Stimulated activated memory B cell treated with anti-CD40 and anti-IgM and Interleukin-4, amounts not matched to agents 10 μg/mL and 1 μg/mL and 100 μg/mL, for 72 hours (primary cell): ENCODE measurements at regions not wholly inside any gene's neighbourhood (a gene's known extent, or its start where the extent isn't known, plus 50 kb on each side); places are given as distances from the start of the nearest gene placed in this dataset.

Source experiments
- ATAC-seq: fragments of 150-1000 bp; cut with Tn5 transposase; 2 replicates; pipeline ENCODE4 v1.10.0; 2021
- H3K27ac Mint-ChIP-seq: one replicate; pipeline ENCODE4 v1.8.0; 2022; ENCODE audit warnings: mild to moderate bottlenecking, mixed read lengths
- H3K27me3 Mint-ChIP-seq: one replicate; pipeline ENCODE4 v1.8.0; 2022; ENCODE audit warnings: mixed read lengths
- H3K36me3 Mint-ChIP-seq: one replicate; pipeline ENCODE4 v1.8.0; 2022; ENCODE audit warnings: mixed read lengths
- H3K4me1 Mint-ChIP-seq: one replicate; pipeline ENCODE4 v1.8.0; 2022; ENCODE audit warnings: mixed read lengths
- H3K4me3 Mint-ChIP-seq: one replicate; pipeline ENCODE4 v1.8.0; 2022; ENCODE audit warnings: mild to moderate bottlenecking, moderate library complexity, mixed read lengths
- H3K9me3 Mint-ChIP-seq: one replicate; pipeline ENCODE4 v1.8.0; 2022; ENCODE audit warnings: mixed read lengths

DNA sequence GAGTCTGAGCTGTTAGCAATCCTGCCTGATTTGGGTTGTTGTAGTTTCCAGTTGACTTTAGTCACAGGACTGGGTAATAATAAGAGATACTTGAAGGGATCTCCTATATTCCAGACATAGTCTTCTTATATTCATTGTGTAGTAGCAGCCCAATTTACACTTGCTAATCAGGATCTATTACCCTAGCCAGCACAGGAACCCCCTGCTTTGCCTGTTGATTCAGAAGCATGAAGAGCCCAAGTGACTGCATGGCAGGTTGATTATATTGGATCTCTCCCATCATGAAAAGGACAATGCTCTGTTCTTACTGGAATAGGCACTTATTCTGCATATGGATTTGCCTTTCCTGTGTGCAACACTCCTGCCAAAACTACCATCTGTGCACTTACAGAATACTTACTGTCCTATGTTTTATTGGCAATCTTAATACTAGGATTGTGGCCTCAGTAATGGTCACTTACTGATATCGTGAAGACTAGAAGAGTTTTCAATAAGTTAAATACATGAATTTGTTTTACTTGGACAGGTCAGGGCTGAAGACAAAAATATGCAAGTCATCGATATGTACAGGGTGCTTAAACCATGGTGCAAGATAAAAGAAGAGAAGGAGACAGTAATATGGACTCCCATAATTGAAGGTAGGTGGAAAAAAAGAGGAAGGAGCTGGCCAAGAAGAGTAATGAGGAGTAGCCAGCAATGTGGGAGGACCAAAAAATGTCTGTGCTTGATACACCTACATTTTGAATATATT, 304.1 kb downstream of the MCTP2 start:
- H3K27me3 Mint-ChIP-seq = peaks cover 20% of the 10 kb centered on the region
- no peak overlapping the region for H3K4me3 Mint-ChIP-seq
- no peaks in the 10 kb centered on the region for H3K9me3 Mint-ChIP-seq
- H3K36me3 Mint-ChIP-seq = no peaks in the 10 kb centered on the region
- H3K4me1 Mint-ChIP-seq = no peaks in the 10 kb centered on the region
- ATAC-seq = no peak
- no peak overlapping the region for H3K27ac Mint-ChIP-seq

DNA sequence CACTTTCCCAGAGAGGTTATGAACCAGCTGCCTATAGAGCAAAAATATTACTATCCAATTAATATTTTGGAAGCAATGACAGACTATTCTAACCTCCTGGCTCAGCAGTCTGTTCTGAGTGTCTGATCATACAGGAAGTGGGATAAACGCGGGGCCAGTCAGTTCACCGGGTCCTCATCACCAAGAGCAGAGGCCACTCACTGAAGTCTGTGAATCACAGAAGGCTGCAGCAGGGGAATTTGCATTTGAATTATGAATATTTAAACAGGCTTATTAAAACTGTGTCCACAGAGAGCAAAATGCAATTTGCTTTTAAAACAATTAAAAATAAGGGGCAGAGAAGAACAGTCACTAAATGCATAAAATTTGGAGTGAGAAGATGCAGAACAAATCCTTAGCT, 305.2 kb downstream of the MCTP2 start:
- Mint-ChIP-seq H3K27ac (no peak overlapping the region), H3K27me3 (peaks cover 18% of the 10 kb centered on the region), H3K36me3 (no peaks in the 10 kb centered on the region), H3K4me1 (no peaks in the 10 kb centered on the region), H3K9me3 (no peaks in the 10 kb centered on the region), H3K4me3 (no peak overlapping the region)
- no peak for ATAC-seq

DNA sequence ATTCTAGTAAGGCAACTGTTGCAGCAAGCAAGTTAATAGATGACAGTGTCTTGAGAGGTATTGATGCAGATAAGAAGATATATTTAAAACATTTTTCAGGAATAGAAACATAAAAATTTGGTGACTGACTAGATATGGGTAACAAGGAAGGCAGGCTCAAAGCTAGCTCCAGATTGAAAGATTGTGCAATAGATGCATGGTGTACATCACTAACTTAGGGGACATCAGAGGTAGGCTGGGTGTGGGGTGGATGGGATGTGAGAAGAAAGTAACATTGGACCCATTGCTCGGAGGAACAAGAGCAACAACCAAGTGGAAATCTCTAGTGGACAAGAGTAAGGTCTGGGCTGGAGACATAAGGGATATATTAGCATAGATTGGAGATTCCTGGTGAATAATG, 306.9 kb downstream of the MCTP2 start:
- Mint-ChIP-seq H3K4me3 (no peak overlapping the region), H3K36me3 (no peaks in the 10 kb centered on the region), H3K9me3 (no peaks in the 10 kb centered on the region), H3K27me3 (peaks cover 10% of the 10 kb centered on the region), H3K27ac (no peak overlapping the region), H3K4me1 (no peaks in the 10 kb centered on the region)
- no peak for ATAC-seq

DNA sequence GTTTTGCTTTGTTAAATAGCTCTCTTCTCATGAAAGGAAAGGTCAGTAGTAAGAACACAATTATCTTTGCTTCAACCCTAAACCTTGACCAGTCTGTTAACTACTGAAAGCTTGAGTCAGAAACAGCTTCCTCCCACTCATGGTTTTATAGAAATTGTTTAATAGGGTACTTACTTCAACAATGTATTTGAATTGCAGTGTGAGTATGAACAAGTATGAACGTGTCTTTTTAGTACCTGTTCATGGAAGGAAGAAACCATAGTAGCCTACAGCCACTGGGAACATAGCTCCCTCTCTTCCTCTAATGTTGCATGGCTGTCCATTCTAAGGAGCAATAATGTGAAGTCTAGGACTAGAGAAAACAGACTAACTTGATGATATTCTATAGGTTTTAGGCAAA, 311.0 kb downstream of the MCTP2 start:
- peaks cover 10% of the 10 kb centered on the region for H3K27me3 Mint-ChIP-seq
- no peaks in the 10 kb centered on the region for H3K36me3 Mint-ChIP-seq
- no peak overlapping the region for H3K4me3 Mint-ChIP-seq
- no peaks in the 10 kb centered on the region for H3K9me3 Mint-ChIP-seq
- ATAC-seq = no peak
- H3K27ac Mint-ChIP-seq = no peak overlapping the region
- no peaks in the 10 kb centered on the region for H3K4me1 Mint-ChIP-seq

DNA sequence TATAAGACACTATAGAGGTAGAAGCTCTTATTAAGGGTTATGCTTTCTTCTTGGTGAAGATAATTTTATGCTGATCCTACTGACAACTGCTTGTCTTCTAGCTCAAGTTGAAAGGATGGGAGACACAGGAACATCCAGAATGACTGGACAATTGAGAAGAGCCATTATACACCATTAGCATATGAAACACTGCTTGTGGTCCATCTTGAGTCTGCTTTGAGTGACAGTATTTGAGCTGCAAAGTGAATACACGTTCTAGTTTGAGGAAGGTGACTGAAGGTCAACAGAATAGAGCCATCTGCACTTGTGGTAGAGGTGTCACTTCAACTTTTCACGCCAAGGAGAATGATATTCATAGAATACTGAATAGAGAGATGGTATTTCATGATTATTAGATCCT, 315.4 kb downstream of the MCTP2 start:
- no peaks in the 10 kb centered on the region for H3K4me1 Mint-ChIP-seq
- no peaks in the 10 kb centered on the region for H3K36me3 Mint-ChIP-seq
- H3K27ac Mint-ChIP-seq = no peak overlapping the region
- no peak overlapping the region for H3K4me3 Mint-ChIP-seq
- peaks cover 3% of the 10 kb centered on the region for H3K9me3 Mint-ChIP-seq
- no peak for ATAC-seq
- H3K27me3 Mint-ChIP-seq = peaks cover 10% of the 10 kb centered on the region

DNA sequence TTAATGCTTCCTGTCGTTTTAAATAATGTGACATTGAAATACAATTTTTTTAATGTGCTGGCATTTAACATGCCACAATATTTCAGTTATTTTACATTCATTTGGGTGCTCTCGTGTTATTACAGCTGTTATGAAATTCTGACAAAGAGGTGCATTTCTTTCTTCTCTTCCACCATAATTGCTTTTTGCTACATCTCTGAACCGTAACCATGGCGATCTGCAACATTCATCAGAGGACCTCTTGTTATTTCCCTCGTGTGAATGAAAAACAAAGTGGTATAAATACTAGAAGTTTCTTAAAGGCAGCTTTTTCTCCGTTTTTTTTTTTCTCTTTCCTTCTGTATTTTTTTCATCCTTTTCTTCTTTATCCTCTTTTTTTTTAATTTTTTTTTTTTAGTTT, 316.4 kb downstream of the MCTP2 start:
- H3K9me3 Mint-ChIP-seq = peaks cover 3% of the 10 kb centered on the region
- H3K4me3 Mint-ChIP-seq = no peak overlapping the region
- peaks cover 10% of the 10 kb centered on the region for H3K27me3 Mint-ChIP-seq
- H3K36me3 Mint-ChIP-seq = no peaks in the 10 kb centered on the region
- no peak for ATAC-seq
- H3K27ac Mint-ChIP-seq = no peak overlapping the region
- no peaks in the 10 kb centered on the region for H3K4me1 Mint-ChIP-seq

DNA sequence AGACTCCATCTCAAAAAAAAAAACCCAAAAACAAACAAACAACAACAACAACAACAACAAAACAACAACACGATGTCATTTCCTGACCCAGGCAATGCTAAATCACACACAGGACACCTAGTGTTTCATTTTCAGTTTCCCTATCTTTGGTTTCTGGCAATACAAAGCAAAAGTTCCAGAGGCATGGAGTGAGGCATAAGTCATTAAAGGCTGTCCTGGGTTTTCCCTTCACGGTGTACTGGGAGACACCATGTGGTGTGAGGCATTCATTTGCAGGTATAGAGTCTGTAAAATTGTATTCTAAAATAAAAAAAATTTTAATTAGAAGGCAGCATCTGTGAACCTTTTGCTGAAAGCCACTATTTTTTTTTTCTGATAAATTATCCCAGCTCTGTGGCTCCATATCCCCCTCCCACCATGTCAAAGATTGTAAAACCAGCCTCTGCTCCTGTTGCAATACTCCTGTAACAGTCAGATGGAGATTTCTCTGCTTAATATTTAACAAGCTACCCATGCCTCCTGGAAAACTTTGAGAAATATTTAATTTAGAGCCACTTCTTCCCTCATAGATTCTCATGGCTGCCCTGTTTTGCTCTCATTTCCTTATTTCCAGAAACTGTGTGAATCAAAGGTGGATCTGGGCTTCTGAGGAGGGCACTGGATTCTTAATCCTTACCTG, 324.6 kb downstream of the MCTP2 start:
- no peaks in the 10 kb centered on the region for H3K4me1 Mint-ChIP-seq
- no peak for ATAC-seq
- peaks cover 2% of the 10 kb centered on the region for H3K9me3 Mint-ChIP-seq
- no peak overlapping the region for H3K27ac Mint-ChIP-seq
- peaks cover under 1% of the 10 kb centered on the region for H3K27me3 Mint-ChIP-seq
- no peak overlapping the region for H3K4me3 Mint-ChIP-seq
- H3K36me3 Mint-ChIP-seq = no peaks in the 10 kb centered on the region

DNA sequence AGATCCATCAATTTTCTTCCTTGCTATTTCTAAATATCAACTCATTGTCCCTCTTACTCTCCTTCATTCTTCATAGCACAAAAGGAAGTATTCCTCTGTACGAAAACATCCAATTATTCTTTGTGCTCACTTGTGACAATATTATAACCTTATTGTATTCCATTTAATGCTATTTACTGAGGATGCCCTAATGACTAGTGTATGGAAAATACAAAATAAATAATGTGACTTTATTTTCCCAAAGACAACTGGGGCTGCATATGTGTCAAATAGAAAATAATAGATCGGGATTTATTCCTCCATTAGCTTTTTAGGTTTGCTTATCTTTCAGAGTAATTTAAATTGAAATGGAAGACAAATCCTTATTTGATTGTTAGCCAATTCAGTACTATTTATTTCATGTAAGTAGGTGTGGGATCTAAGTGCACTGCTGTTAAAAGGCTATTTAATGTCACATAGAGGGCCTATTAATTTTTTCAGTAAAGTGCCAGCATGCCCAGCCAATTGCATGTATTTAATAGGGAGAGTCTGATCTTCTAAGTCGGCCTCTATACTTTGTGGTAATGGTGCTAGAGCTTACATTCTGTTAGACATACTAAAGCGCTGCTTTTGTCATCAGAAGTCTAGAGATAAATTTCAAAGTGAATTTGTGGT, 329.8 kb downstream of the MCTP2 start:
- Mint-ChIP-seq H3K4me1 (no peaks in the 10 kb centered on the region), H3K36me3 (no peaks in the 10 kb centered on the region), H3K4me3 (no peak overlapping the region), H3K27ac (no peak overlapping the region), H3K27me3 (no peaks in the 10 kb centered on the region), H3K9me3 (peaks cover 3% of the 10 kb centered on the region)
- ATAC-seq = no peak

DNA sequence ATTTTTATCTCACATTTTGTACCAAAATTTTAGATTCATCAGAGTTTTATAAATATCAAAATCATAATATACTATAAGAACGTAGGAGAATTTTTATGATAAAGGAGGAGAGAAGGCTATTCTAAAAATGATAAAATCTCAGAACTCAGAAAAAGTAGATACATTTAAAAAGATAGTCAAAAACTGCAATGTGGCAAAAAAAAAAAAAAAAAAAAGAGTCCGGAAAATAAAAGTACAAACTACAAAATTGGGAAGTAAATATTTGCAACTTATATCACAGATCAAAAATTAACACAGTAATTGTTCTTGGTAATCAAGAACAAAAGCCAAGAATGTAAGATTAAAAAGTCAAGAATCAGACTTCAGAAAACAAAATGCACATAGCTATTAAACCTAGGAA, 332.1 kb downstream of the MCTP2 start:
- ATAC-seq = no peak
- no peaks in the 10 kb centered on the region for H3K4me1 Mint-ChIP-seq
- no peak overlapping the region for H3K4me3 Mint-ChIP-seq
- no peak overlapping the region for H3K27ac Mint-ChIP-seq
- no peaks in the 10 kb centered on the region for H3K36me3 Mint-ChIP-seq
- H3K9me3 Mint-ChIP-seq = peaks cover 3% of the 10 kb centered on the region
- peaks cover 6% of the 10 kb centered on the region for H3K27me3 Mint-ChIP-seq

DNA sequence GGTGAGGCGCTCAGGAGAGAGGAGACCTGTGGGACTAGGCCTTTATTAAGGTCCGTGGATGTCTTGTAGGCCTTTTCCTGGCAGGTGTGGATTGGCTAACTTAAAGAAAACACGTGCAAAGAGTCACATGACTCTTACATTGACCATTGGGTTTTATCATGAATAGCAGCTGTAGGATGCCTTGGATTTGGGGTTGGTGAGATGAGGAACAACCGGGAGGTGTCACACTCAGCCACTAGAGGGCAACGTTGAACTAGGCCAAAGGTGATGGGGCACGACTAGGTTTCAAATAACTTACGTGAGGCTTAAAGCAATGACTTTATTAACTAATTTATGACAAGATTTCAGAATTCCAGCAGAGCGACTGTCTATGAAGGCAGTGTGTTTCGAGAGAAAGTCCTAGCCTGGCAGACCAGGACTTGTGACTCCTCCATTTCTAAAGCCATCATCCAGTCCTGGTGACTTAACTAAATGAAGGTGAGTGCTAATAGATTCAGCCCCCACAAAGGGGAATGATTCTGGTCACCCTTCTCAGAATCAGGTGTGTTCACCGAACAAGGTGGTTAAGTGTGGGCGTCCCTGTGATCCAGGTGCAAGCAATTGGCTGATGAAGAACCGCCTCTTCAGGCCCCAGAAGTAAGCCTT, 345.6 kb downstream of the MCTP2 start:
- ATAC-seq = no peak
- peaks cover 49% of the 10 kb centered on the region for H3K27me3 Mint-ChIP-seq
- H3K27ac Mint-ChIP-seq = no peak overlapping the region
- H3K36me3 Mint-ChIP-seq = no peaks in the 10 kb centered on the region
- no peak overlapping the region for H3K4me3 Mint-ChIP-seq
- H3K9me3 Mint-ChIP-seq = no peaks in the 10 kb centered on the region
- H3K4me1 Mint-ChIP-seq = no peaks in the 10 kb centered on the region

DNA sequence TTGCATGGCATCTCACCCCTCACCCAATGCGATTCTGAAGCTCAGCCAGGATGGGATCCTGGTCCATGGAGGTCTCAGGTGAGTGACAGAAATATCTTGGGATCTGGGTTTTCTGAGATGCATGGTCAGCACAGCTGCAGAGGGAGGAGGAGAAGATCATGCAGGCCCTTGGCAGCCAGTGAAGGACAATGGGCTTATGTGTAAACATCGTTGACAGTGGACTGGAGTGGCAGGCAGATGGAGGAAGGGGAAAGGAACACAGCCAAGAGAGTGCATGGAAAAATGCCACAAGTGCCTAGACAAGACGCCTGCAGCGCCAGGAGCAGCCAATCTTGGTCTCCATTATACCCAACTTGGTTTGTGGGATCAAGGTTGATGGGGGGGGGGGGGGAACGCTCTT, 347.9 kb downstream of the MCTP2 start:
- Mint-ChIP-seq H3K4me1 (no peaks in the 10 kb centered on the region), H3K36me3 (no peaks in the 10 kb centered on the region), H3K9me3 (no peaks in the 10 kb centered on the region), H3K27ac (no peak overlapping the region), H3K27me3 (peaks cover 57% of the 10 kb centered on the region), H3K4me3 (no peak overlapping the region)
- ATAC-seq = no peak

DNA sequence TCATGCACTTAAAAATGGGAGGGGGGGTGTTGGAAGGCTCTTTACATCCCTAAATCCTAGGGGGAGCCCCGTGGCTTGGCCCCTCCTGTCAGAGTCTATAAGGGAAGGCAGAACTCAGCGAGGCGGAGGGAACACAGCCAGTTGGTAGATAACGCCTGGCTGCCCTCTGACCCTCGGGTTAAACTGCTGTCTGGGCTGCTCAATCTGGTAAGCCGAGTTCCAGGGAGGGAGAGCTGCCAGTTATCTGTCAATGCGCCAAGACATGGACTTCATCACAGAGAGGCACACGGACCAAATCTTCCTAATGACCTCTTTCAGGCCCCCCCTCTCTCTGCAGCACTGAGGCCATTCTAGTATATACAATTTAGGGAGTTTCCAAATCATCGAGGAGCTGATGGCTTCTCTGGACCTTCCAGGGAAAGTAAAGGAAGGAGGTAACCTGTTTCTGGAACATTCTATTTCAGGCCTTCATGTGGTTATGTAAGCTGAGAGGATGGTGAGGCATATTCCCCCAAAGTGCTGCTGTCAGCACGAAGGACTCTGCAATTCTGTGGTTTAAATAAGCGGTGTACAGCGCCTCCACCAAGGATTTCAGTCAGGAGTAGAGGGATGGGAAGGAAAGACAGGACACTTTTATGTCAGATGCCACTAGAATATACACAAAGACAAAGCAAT, 349.0 kb downstream of the MCTP2 start:
- no peak overlapping the region for H3K27ac Mint-ChIP-seq
- no peaks in the 10 kb centered on the region for H3K36me3 Mint-ChIP-seq
- H3K4me1 Mint-ChIP-seq = peaks cover 7% of the 10 kb centered on the region
- no peak overlapping the region for H3K4me3 Mint-ChIP-seq
- H3K9me3 Mint-ChIP-seq = no peaks in the 10 kb centered on the region
- ATAC-seq = no peak
- peaks cover 67% of the 10 kb centered on the region for H3K27me3 Mint-ChIP-seq

DNA sequence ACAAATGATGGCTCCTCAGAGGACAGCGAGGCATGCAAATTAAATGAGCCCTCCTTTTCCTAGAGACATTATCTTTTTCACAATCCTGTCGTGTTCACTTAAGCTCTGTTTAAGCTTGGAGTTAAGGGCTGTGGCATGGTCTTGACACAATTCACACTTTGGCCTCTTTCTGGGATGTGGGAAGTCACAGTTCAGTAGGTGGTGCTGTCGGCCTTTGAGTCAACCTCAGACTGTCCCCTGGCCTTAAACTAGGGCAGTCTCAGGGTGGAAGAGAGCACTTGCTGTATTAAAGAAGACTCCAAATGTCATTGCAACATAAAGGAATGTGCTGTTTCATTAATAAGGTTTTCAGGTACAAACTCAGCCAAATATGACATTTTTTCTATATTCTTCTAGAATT, 351.0 kb downstream of the MCTP2 start:
- no peaks in the 10 kb centered on the region for H3K9me3 Mint-ChIP-seq
- peaks cover 66% of the 10 kb centered on the region for H3K27me3 Mint-ChIP-seq
- no peaks in the 10 kb centered on the region for H3K36me3 Mint-ChIP-seq
- H3K27ac Mint-ChIP-seq = no peak overlapping the region
- H3K4me1 Mint-ChIP-seq = peaks cover 7% of the 10 kb centered on the region
- ATAC-seq = peak; percentile 40
- no peak overlapping the region for H3K4me3 Mint-ChIP-seq

DNA sequence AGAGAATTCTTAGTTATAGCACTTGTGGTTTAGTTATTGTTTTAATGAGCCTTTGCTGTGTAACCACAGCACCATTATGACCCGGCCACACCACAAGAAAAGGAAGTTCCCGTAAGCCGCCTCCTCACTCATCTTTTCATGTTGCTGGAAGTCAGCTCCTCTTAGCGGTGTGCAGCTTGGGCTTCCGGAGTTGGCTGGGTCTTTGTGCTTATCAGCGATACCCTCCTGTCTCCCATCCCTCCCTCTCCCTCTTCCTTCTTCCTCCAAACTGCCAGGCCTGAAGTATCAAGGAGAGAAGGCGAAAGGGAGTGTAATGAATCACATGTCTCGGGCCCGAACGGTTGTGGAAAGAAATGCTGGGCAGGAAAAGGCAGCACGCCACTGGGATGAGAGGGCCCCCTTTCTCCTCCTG, 353.5 kb downstream of the MCTP2 start:
- Mint-ChIP-seq H3K9me3 (no peaks in the 10 kb centered on the region), H3K4me3 (no peak overlapping the region), H3K27ac (no peak overlapping the region), H3K36me3 (no peaks in the 10 kb centered on the region), H3K27me3 (peaks cover 75% of the 10 kb centered on the region), H3K4me1 (peaks cover 7% of the 10 kb centered on the region)
- ATAC-seq = peak; percentile 67

DNA sequence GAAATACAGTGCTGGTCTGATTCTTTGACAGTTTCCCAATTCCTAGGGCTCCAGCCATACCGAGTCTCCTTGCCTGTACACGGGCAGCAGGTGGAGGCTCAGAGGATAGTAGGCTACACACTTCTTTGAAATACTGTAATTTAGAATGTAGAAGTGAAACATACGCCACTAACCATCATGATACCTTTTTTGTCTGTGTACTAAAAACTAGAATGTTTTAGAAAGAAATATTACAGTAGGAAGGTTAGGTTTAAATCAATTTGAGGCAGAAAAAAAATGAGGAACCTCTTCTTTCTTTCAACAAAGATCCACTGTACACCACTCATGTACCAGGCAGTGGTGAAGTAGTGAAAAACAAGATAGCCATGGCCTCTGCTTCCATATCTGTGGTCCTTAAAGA, 354.7 kb downstream of the MCTP2 start:
- Mint-ChIP-seq H3K4me1 (peaks cover 7% of the 10 kb centered on the region), H3K9me3 (no peaks in the 10 kb centered on the region), H3K27ac (no peak overlapping the region), H3K27me3 (peaks cover 76% of the 10 kb centered on the region), H3K36me3 (no peaks in the 10 kb centered on the region), H3K4me3 (no peak overlapping the region)
- ATAC-seq = peak; percentile 61
